KG1 (cell line): ENCODE measurements at regions not wholly inside any gene's neighbourhood (a gene's known extent, or its start where the extent isn't known, plus 50 kb on each side); places are given as distances from the start of the nearest gene placed in this dataset.

Experiments
- DNase-seq: peaks from one replicate; lab custom pipeline; 2025; lab: John Stamatoyannopoulos, UW

GRCh38 chr21:31500071-31500470, 156.0 kb upstream of the TIAM1 start:
- no peak for DNase-seq

DNA sequence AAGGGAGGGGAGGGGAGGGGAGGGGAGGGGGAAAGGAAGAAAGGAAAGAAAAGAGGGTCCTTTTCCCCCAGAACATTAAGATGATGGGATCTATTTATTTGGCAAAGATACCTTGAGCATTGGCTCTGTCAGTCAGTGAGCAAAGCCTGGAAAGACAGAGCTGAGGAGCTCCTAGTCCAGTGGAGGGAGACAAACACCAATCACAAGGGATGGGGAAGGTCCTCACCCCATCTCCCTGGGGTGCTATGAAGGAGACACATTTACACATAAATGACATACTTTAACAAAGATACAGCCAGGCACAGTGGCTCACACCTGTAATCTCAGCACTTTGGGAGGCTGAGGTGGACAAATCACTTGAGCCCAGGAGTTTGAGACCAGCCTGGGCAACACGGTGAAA, 154.9 kb upstream of the TIAM1 start:
- no peak for DNase-seq

DNA sequence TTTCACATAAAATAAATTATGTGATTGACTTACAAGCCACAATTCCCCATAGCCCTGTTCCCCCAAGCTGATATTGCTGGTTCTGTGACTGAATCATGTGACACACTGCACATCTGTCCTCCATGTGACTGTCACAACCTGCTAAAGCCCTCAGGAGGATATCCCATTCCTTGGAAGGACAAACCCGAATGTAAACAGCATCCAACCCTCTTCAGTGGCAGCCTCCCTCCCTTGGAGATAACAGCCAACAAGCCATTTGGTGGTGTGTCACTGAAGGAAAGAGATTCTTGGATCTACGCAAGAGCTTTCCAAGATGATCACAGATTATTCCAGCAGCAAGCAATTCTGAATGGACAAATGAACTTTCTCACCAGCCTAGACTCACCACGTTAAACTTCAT, 153.9 kb upstream of the TIAM1 start:
- no peak for DNase-seq

DNA sequence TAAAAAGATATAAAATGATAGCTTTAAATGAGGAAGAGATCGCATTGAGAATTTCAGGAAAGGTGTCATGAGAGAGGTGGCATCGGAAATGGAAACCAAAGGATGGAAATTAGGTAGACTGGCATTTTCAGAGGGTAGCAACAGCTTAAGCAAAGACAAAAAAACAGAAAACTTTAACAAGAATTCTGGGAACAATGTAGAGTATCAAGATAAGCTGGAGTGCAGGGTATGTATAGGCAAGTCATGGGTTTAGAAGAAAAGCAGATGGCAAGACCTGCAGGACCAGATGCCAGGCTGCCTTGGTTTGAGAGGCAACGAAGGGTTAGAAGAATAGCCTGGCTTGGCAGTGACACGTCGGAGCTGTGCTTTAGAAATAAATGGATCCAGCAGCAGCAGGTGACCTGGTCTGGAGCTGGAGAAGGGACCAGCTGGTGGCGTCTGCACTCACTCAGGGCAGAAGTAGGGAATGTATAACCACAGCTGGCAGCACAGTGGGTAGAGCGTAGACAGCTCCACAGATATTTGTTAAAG, 149.4 kb upstream of the TIAM1 start:
- DNase-seq = no peak

DNA sequence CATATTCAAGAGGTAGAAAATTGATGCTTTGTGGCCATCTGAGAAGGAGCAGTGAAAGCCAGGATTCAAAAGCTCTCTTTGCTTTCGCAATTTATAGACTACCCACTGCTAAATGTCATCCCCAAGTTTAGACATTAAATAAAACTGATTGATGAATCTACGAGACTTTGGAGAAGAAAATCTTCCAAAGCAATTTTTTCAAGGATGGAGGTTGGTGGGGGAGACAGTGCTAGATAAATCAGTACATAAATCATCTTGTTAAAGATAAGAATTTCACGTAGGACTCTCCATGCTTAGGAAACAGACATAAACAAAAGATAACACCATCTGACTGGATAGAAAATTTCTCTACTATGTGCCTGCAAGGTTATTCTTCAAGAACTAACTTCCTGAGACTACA, 147.6 kb upstream of the TIAM1 start:
- DNase-seq = no peak

DNA sequence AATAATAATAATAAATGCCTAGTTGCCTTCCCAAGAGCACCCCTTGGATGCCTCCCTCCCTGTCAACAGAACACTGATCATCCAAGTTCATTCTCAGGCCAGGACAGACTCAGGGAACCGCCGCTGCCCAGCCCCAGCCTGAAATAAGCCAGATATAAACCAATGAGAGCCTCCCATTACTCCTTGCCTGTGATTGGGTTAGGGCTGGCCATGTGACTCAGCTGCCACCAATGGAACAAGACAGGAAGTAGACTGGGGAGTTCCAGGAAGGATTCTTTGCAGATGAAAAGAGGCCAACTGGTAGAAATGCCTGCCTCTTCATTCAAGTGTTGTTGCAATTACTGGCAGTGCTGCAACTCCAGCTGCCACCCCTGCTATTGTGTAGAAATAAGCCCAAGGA, 146.4 kb upstream of the TIAM1 start:
- DNase-seq = no peak

DNA sequence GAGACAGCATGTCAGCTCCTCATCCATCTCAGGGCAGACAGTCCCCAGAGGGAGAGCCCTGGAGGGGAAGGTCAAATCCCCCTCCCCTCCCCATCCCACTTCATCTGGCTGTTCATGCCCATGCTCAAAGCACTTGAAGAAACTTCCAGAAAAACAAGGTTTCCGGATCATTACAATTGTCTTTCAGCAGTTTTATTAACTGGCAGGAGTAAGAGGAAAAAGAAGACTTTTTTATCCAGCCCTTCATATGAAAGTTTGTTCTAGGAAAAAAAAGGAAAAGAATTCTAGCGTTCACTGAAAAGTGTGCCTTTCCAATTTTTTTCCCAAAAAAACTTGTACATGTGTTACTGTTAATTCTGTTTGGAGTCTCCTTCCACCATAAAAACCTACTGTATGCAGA, 145.7 kb upstream of the TIAM1 start:
- no peak for DNase-seq

DNA sequence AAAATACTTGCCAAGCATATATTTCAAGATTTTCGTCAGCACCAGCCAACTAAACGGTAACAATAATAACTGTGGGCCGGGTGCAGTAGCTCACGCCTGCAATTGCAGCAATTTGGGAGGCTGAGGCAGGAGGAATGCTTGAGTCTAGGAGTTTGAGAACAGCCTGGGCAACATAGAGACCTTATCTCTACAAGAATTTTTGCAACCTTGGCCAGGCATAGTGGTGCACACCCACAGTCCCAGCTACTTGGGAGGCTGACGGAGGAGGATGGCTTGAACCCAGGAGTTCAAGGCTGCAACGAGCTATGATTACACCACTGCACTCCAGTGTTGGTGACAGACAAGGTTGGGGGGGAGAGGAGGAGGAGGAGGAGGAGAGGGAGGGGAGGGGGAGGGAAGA, 145.0 kb upstream of the TIAM1 start:
- DNase-seq = no peak

- DNase-seq = no peak
Measured at GRCh38 chr21:31484219-31484618, 140.2 kb upstream of the TIAM1 start.

DNA sequence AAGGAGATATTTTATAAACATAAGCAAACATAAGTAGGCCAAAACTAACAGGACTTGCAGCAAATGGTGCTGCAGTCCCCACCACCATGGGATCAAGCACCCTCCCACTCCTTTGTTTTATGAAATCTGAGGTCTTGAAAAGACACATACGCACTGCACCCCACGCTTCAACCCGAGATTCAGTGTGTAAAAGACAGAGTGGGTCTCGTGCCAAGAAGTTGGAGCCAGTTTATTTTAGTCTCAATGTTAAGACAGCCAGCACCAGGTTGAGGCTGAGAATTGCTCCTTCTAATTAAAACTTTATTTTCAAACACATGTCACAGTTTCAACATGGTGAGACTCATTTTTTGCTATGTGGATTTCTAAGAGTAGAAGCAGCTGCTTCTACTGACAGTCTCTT, 139.1 kb upstream of the TIAM1 start:
- no peak for DNase-seq

DNA sequence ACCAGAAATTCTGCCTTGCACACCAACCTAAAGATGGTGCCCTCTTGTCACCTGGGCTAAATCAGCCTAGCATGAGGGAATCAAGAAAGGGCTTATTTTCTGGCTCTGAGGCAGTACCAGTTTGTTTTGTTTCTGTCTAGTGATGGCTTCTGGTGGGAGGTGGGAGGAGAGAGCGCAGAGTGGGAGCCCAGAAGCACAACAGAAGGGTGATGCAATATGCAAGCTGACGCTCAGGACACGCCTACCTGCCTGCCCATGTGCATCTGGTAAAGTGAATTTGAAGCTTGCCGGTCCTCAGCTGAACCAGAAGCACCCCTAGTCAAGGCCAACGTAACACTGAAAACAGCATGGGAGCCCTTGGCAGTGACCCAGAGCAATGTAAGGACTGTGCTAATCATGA, 138.4 kb upstream of the TIAM1 start:
- DNase-seq = no peak

DNA sequence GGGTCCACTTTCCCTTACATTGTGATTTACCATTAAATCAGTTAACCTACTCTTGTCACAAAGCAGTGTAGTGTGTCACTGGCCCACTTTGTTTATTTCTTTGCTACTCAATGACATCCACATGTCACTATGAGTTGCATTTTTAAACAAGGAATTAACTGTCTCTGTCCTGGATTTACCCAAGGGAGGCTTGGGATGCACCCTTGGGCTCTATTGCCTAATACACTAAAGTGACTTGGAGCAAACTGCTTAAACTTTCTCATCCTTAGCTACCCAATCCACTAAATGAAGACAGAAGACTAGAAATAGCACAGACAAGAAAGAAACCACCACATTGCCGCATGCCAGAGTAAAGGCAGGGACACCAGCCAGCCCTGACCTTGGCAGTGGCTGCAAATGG, 136.2 kb upstream of the TIAM1 start:
- DNase-seq = no peak

DNA sequence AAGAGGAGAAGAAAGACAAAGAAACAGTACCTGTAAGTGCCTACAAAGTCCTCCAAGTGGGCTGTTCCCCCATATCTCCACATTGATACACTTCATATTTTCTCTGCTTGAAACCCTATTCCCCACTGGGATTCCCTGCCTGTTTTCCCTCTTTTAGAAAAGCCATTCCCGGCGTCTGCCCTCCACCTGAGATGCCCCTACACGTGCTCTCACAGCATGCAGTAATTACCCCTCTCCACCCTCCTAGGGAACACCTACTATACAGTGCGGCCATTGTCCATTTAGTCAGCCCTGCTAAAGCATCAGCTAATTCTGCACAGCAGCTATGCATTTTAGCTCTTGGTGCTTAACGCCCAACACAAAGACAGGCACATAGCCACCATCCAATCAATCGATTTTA, 135.7 kb upstream of the TIAM1 start:
- no peak for DNase-seq

GRCh38 chr21:31479222-31479621, 135.2 kb upstream of the TIAM1 start:
- DNase-seq = no peak

GRCh38 chr21:31476263-31477022, 132.4 kb upstream of the TIAM1 start:
- no peak for DNase-seq

GRCh38 chr21:31475223-31475622, 131.2 kb upstream of the TIAM1 start:
- no peak for DNase-seq

DNA sequence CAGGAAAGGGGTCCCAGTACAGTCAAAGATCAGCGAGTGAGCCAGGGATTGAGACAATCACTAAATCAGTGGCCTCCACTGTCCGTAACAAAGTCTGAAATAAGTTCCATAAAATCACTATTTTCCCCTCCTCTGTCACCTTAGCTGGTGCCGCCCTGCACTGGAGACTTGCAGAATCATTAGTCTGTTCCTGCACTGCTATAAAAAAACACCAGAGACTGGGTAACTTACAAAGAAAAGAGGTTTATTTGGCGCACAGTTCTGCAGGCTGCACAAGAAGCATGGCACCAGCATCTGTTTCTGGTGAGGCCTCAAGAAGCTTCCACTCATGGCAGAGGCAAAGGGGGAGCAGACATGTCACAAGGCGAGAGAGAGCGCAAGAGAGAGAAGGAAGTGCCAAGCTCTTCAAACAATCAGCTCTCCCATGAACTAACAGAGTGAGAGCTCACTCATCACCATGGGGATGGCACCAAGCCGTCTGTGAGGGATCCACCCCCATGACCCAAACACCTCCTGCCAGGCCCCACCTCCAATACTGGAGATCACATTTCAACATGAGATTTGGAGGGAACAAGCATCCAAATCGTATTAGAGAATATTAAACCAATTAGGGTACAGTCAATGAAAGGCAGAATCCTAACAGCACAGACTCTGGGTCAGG, 129.8 kb upstream of the TIAM1 start:
- DNase-seq = no peak

- DNase-seq = no peak
Measured at GRCh38 chr21:31471865-31472264, 127.8 kb upstream of the TIAM1 start.

- no peak for DNase-seq
Measured at GRCh38 chr21:31470896-31471694, 127.0 kb upstream of the TIAM1 start.

GRCh38 chr21:31460980-31461379, 116.9 kb upstream of the TIAM1 start:
- DNase-seq = no peak

- no peak for DNase-seq
Measured at GRCh38 chr21:31459457-31459856, 115.4 kb upstream of the TIAM1 start.

GRCh38 chr21:31457675-31458074, 113.6 kb upstream of the TIAM1 start:
- DNase-seq = no peak

GRCh38 chr21:31456201-31456600, 112.1 kb upstream of the TIAM1 start:
- no peak for DNase-seq
